Astrocyte of the spinal cord (primary cell): ENCODE measurements at regions not wholly inside any gene's neighbourhood (a gene's known extent, or its start where the extent isn't known, plus 50 kb on each side); places are given as distances from the start of the nearest gene placed in this dataset.

Experiments
- DNase-seq: peaks from one replicate; pipeline ENCODE4 v3.0.0; 2011; ENCODE audit warnings: low read depth, low spot score
- H3K4me3 ChIP-seq: 2 replicates; pipeline ENCODE4 v1.5.1; 2011; ENCODE audit warnings: low read depth, mild to moderate bottlenecking, low read length, moderate library complexity
- CTCF ChIP-seq: IDR thresholded peaks from 2 replicates; pipeline ENCODE4 v1.5.1; 2012; ENCODE audit warnings: low read depth, mild to moderate bottlenecking, low read length, inconsistent platforms
- in situ Hi-C: cut with HindIII; loops from 2 replicates; pipeline ENCODE4 v1.10.0; 2017; ENCODE audit warnings: low sequenced_read_pairs

GRCh38 chr18:53754154-53754553 is 470.3 kb downstream of the MBD2 start:
- DNase-seq, result no peak
- in situ Hi-C loops, result no loop called here
- no peak overlapping the region for H3K4me3 ChIP-seq
- TF ChIP-seq CTCF, result no peak

GRCh38 chr18:53753601-53754000 is 470.9 kb downstream of the MBD2 start:
- DNase-seq, result no peak
- H3K4me3 ChIP-seq, result no peak overlapping the region
- no peak for TF ChIP-seq CTCF
- in situ Hi-C loops, result no loop called here

- H3K4me3 ChIP-seq, result no peak overlapping the region
- DNase-seq, result no peak
- in situ Hi-C loops, result no loop called here
- no peak for TF ChIP-seq CTCF
Observed at GRCh38 chr18:53752781-53753367, 471.6 kb downstream of the MBD2 start.

GRCh38 chr18:53749766-53750165 is 474.7 kb downstream of the MBD2 start:
- in situ Hi-C loops, result no loop called here
- no peak for TF ChIP-seq CTCF
- DNase-seq, result no peak
- no peak overlapping the region for H3K4me3 ChIP-seq

- in situ Hi-C loops, result no loop called here
- no peak for TF ChIP-seq CTCF
- no peak for DNase-seq
- H3K4me3 ChIP-seq, result no peak overlapping the region
Observed at GRCh38 chr18:53747663-53748160, 476.8 kb downstream of the MBD2 start.

GRCh38 chr18:53747210-53747609 is 477.3 kb downstream of the MBD2 start:
- no peak for DNase-seq
- H3K4me3 ChIP-seq, result no peak overlapping the region
- in situ Hi-C loops, result no loop called here
- no peak for TF ChIP-seq CTCF

- in situ Hi-C loops, result no loop called here
- no peak overlapping the region for H3K4me3 ChIP-seq
- TF ChIP-seq CTCF, result no peak
- DNase-seq, result no peak
Observed at GRCh38 chr18:53745986-53746385, 478.5 kb downstream of the MBD2 start.
